Natural killer cell (primary cell): ENCODE measurements at regions not wholly inside any gene's neighbourhood (a gene's known extent, or its start where the extent isn't known, plus 50 kb on each side); places are given as distances from the start of the nearest gene placed in this dataset.

Experiments
- ATAC-seq, 3 donors: fragments of 150-1000 bp in 2 of 3; fragments of 200-7000 bp in 1 of 3; cut with Tn5 transposase; 1 replicate in 1 of 3; 2 replicates in 2 of 3; pipeline ENCODE4 v1.10.0; 2021; ENCODE audit warnings: mild to moderate bottlenecking in 2 of 3, moderate library complexity in 2 of 3
- DNase-seq, 2 donors: peaks; one replicate each; pipeline versions ENCODE4 v3.0.0 to v3.0.0-alpha.2; 2013 to 2021; ENCODE audit warnings: mixed read lengths in 1 of 2
- H3K27ac ChIP-seq: one replicate; pipeline ENCODE4 v1.5.1; 2013; ENCODE audit warnings: mild to moderate bottlenecking, low read length
- H3K27me3 ChIP-seq: one replicate; pipeline ENCODE4 v1.6.1; 2013; ENCODE audit warnings: low read length; ENCODE audit not compliant: control insufficient read depth, insufficient read depth
- H3K36me3 ChIP-seq: one replicate; pipeline ENCODE4 v1.6.1; 2013; ENCODE audit warnings: low read length; ENCODE audit not compliant: control insufficient read depth, insufficient read depth
- H3K4me1 ChIP-seq: one replicate; pipeline ENCODE4 v1.6.1; 2013; ENCODE audit warnings: low read length; ENCODE audit not compliant: control insufficient read depth, insufficient read depth
- H3K4me3 ChIP-seq: one replicate; pipeline ENCODE4 v1.5.1; 2013; ENCODE audit warnings: low read length
- H3K9me3 ChIP-seq: one replicate; pipeline ENCODE4 v1.6.1; 2013; ENCODE audit warnings: low read length; ENCODE audit not compliant: control insufficient read depth, insufficient read depth
- H3K27ac Mint-ChIP-seq, 2 donors: one replicate each; pipeline ENCODE4 v1.8.0; 2022; ENCODE audit warnings: mild to moderate bottlenecking in 2 of 2, mixed read lengths in 2 of 2, moderate library complexity in 1 of 2
- H3K27me3 Mint-ChIP-seq, 2 donors: one replicate each; pipeline ENCODE4 v1.8.0; 2022; ENCODE audit warnings: low read depth in 2 of 2, mixed read lengths in 2 of 2
- H3K36me3 Mint-ChIP-seq: one replicate; pipeline ENCODE4 v1.8.0; 2022; ENCODE audit warnings: mixed read lengths
- H3K4me1 Mint-ChIP-seq, 2 donors: one replicate each; pipeline ENCODE4 v1.8.0; 2022; ENCODE audit warnings: mixed read lengths in 2 of 2
- H3K4me3 Mint-ChIP-seq: one replicate; pipeline ENCODE4 v1.8.0; 2022; ENCODE audit warnings: mild to moderate bottlenecking, moderate library complexity, mixed read lengths
- H3K9me3 Mint-ChIP-seq, 2 donors: one replicate each; pipeline ENCODE4 v1.8.0; 2022; ENCODE audit warnings: mixed read lengths in 2 of 2
- WGBS: methylation state at CpG from one replicate; pipeline ENCODE4 v1.1.7; 2013; ENCODE audit warnings: missing lambda C conversion rate; ENCODE audit not compliant: insufficient coverage; 5-methylcytosine and 5-hydroxymethylcytosine counted together
- intact Hi-C: fragments of 100-400 bp; cut with micrococcal nuclease; formaldehyde crosslinking; loops from one replicate; pipeline ENCODE4 v1.14.2; 2022
- TF ChIP-seq, protein P1 (sequence below): fragments of 200-600 bp; IDR thresholded peaks from one replicate; pipeline ENCODE4 v1.8.0; 2022; ENCODE audit warnings: antibody characterized with exemption

DNA sequence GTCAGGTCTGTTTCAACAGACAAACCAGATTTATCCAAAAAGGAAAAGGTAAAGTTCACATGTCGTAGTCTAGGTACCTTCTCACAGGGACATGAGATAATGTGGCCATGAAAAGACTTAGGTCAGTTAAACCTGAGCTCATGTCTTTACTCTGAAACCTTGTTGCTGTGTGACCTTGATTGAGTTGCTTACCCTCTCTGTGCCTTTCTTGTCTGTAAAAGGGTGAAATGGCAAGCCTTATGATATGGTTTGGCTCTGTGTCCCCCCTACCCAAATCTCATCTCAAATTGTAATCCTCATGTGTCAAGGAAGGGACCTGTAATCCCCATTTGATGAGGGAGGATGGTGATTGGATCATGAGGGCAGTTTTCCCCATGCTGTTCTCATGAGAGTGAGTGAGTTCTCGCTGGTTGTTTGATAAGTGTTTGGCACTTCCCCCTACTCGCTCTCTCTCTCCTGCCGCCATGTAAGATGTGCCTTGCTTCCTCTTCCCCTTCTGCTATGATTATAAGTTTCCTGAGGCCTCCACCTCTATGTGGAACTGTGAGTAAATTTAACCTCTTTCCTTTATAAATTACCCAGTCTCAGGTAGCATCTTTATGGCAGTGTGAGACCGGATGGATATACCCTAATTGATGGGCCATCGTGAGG lies 299.8 kb downstream of the ADGRD1 start:
- DNase-seq = no peak
- no peak for ATAC-seq
- H3K27me3 ChIP-seq = no peaks in the 10 kb centered on the region
- no peaks in the 10 kb centered on the region for H3K36me3 ChIP-seq
- H3K27me3 Mint-ChIP-seq = no peaks in the 10 kb centered on the region
- no peak overlapping the region for H3K27ac ChIP-seq
- TF ChIP-seq, protein P1, sequence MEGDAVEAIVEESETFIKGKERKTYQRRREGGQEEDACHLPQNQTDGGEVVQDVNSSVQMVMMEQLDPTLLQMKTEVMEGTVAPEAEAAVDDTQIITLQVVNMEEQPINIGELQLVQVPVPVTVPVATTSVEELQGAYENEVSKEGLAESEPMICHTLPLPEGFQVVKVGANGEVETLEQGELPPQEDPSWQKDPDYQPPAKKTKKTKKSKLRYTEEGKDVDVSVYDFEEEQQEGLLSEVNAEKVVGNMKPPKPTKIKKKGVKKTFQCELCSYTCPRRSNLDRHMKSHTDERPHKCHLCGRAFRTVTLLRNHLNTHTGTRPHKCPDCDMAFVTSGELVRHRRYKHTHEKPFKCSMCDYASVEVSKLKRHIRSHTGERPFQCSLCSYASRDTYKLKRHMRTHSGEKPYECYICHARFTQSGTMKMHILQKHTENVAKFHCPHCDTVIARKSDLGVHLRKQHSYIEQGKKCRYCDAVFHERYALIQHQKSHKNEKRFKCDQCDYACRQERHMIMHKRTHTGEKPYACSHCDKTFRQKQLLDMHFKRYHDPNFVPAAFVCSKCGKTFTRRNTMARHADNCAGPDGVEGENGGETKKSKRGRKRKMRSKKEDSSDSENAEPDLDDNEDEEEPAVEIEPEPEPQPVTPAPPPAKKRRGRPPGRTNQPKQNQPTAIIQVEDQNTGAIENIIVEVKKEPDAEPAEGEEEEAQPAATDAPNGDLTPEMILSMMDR = no peak
- H3K27ac Mint-ChIP-seq = no peak overlapping the region
- no peak overlapping the region for H3K4me3 Mint-ChIP-seq
- no peaks in the 10 kb centered on the region for H3K36me3 Mint-ChIP-seq
- no peak overlapping the region for H3K4me3 ChIP-seq
- 92% methylated on average over 4 of the region's 6 CpGs for WGBS
- intact Hi-C loops = no loop called here
- no peaks in the 10 kb centered on the region for H3K4me1 Mint-ChIP-seq
- H3K4me1 ChIP-seq = no peaks in the 10 kb centered on the region
- no peaks in the 10 kb centered on the region for H3K9me3 Mint-ChIP-seq
- no peaks in the 10 kb centered on the region for H3K9me3 ChIP-seq

DNA sequence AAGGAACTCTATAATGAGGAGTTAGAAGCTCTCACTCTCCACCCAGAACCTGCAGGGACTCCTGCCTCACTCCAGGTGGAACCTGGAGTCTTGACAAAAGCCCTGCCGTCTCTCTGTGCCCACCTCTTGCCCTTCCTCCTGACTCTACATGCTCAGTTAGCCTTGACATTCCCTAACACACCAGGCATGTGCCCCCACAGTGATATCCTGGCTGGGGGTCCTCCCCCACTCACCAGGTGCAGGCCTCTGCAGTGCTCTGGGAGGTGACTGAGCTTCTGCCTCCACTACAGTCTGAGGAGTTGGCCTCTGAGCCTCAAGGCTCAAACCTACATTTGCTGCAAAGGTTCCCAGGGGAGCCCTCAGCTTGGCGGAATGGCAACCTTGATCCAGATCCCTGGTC lies 300.7 kb downstream of the ADGRD1 start:
- 91% methylated on average over 2 of the region's 2 CpGs for WGBS
- H3K9me3 Mint-ChIP-seq = no peaks in the 10 kb centered on the region
- no peak for DNase-seq

DNA sequence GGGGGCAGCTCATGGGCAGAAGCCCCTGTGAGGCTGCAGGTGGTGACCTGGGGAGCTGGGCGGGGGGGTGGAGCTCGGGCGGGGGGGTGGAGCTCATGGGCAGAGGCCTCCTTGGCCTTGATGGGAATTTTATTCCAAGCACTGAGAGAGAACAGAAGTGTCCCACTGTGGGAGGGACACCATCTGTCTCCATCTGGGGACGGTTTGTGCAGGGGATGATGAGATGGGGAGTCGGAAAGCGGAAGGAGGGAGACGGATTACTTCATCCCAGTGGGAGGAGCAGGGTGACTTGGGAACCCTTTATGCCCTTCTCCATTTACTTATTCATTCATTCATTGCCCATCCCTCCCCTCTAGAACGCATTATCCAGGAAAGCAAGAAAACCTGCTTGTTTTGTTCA lies 304.7 kb downstream of the ADGRD1 start:
- Mint-ChIP-seq H3K9me3 (no peaks in the 10 kb centered on the region), H3K4me1 (no peaks in the 10 kb centered on the region), H3K27me3 (no peaks in the 10 kb centered on the region), H3K4me3 (no peak overlapping the region), H3K27ac (no peak overlapping the region), H3K36me3 (no peaks in the 10 kb centered on the region)
- WGBS = 92% methylated on average over 8 of the region's 8 CpGs
- ATAC-seq = no peak
- Histone ChIP-seq H3K4me3 (no peak overlapping the region), H3K4me1 (no peaks in the 10 kb centered on the region), H3K27me3 (no peaks in the 10 kb centered on the region), H3K36me3 (no peaks in the 10 kb centered on the region), H3K27ac (no peak overlapping the region), H3K9me3 (no peaks in the 10 kb centered on the region)
- intact Hi-C loops = no loop called here
- no peak for DNase-seq
- TF ChIP-seq, protein P1 = no peak

More for the DNA sequence above, 300.7 kb downstream of the ADGRD1 start:
- TF ChIP-seq, protein P1 = no peak
- H3K27ac ChIP-seq = no peak overlapping the region
- no peaks in the 10 kb centered on the region for H3K4me1 Mint-ChIP-seq
- H3K4me3 Mint-ChIP-seq = no peak overlapping the region
- no peaks in the 10 kb centered on the region for H3K27me3 Mint-ChIP-seq
- intact Hi-C loops = no loop called here
- no peaks in the 10 kb centered on the region for H3K36me3 ChIP-seq
- H3K36me3 Mint-ChIP-seq = no peaks in the 10 kb centered on the region
- no peak overlapping the region for H3K4me3 ChIP-seq
- no peaks in the 10 kb centered on the region for H3K27me3 ChIP-seq
- no peaks in the 10 kb centered on the region for H3K4me1 ChIP-seq
- no peak overlapping the region for H3K27ac Mint-ChIP-seq
- no peak for ATAC-seq
- no peaks in the 10 kb centered on the region for H3K9me3 ChIP-seq
